HL-60 (cell line): ENCODE measurements at regions not wholly inside any gene's neighbourhood (a gene's known extent, or its start where the extent isn't known, plus 50 kb on each side); places are given as distances from the start of the nearest gene placed in this dataset.

ENCODE experiments used
- DNase-seq, 2 experiments: peaks; one replicate each; pipeline ENCODE4 v3.0.0-alpha.2; 2010 to 2020; ENCODE audit warnings: low read depth in 1 of 2, low spot score in 1 of 2
- H3K27ac ChIP-seq: fragments of 250-450 bp; sonication (Bioruptor Pico); replicated peaks from 2 replicates; pipeline ENCODE4 v1.5.1; 2020; ENCODE audit warnings: mild to moderate bottlenecking, moderate library complexity
- H3K27me3 ChIP-seq: fragments of 250-450 bp; sonication (Bioruptor Pico); 2 replicates; pipeline ENCODE4 v1.5.1; 2021; ENCODE audit warnings: mild to moderate bottlenecking, moderate library complexity; ENCODE audit not compliant: insufficient read depth, poor library complexity, severe bottlenecking
- H3K4me3 ChIP-seq: replicated peaks from 2 replicates; pipeline ENCODE4 v1.5.1; 2011; ENCODE audit warnings: mild to moderate bottlenecking, control low read depth, low read length; ENCODE audit not compliant: insufficient read depth
- GABPA ChIP-seq: IDR thresholded peaks from 2 replicates; pipeline ENCODE4 v1.6.1; 2012; ENCODE audit warnings: low read depth
- POLR2AphosphoS5 ChIP-seq: IDR thresholded peaks from 2 replicates; pipeline ENCODE4 v1.6.1; 2012; ENCODE audit warnings: low read depth
- SPI1 ChIP-seq: IDR thresholded peaks from 2 replicates; pipeline ENCODE4 v1.6.1; 2012; ENCODE audit warnings: low read depth, mild to moderate bottlenecking, borderline replicate concordance
- TF ChIP-seq, protein P1 (sequence below): IDR thresholded peaks from one replicate; pipeline ENCODE4 v1.5.1; 2011; ENCODE audit warnings: low read length, control low read depth, inconsistent platforms; ENCODE audit not compliant: insufficient read depth
- TF ChIP-seq, protein P2 (sequence below): IDR thresholded peaks from 2 replicates; pipeline ENCODE4 v1.6.1; 2012; ENCODE audit warnings: low read depth; ENCODE audit not compliant: insufficient replicate concordance

DNA sequence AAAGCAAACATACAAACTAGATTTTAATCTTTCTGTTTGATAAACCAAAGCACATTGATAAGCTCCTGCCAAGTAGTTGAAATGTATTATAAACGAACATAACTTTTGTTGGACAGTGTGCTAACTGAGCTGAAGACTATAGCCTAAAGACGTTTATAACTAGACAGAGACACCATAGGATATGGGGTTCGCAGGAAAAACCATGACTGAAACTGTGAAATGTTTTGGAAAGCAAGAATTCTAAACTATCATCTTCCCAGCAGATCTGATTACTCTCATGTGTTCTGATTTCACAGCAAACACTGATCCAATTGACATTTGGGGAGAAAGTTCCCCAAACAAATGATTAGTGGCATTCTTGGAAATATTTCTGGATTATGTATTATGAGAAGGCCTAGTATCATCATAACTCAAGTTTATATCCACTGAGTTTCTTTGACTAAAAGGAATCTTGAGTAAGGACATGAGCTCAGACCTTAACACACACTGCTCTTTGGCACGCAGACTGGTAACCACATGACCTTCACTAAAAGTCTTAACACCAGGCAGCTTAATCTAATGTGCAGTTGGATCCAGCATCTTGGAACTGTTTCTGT, 375.2 kb downstream of the ZNF608 start:
- DNase-seq, result no peak

DNA sequence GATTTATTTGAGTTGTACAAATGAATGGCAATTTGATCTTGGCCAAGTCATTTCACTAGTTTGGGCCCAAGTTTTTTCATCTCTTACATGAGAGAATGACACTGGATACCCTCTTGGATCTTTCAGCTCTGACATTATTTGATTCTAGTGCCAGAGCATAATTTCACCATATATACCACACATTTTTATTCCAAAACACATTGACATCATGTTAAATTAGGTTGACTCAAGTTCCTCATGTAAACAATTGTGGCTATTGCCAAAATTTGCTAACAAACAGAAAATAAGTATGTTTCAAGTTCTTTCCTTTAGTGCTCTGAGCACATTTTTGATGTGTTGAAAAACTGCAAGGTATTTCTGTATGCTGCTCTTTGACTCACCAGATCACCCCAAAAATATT, 375.8 kb downstream of the ZNF608 start:
- no peak overlapping the region for H3K27ac ChIP-seq
- no peak for DNase-seq
- no peaks in the 10 kb centered on the region for H3K27me3 ChIP-seq

More for the DNA sequence above, 375.2 kb downstream of the ZNF608 start:
- no peak overlapping the region for H3K27ac ChIP-seq
- TF ChIP-seq POLR2AphosphoS5, result no peak
- no peak for TF ChIP-seq SPI1
- TF ChIP-seq GABPA, result no peak
- TF ChIP-seq, protein P1, sequence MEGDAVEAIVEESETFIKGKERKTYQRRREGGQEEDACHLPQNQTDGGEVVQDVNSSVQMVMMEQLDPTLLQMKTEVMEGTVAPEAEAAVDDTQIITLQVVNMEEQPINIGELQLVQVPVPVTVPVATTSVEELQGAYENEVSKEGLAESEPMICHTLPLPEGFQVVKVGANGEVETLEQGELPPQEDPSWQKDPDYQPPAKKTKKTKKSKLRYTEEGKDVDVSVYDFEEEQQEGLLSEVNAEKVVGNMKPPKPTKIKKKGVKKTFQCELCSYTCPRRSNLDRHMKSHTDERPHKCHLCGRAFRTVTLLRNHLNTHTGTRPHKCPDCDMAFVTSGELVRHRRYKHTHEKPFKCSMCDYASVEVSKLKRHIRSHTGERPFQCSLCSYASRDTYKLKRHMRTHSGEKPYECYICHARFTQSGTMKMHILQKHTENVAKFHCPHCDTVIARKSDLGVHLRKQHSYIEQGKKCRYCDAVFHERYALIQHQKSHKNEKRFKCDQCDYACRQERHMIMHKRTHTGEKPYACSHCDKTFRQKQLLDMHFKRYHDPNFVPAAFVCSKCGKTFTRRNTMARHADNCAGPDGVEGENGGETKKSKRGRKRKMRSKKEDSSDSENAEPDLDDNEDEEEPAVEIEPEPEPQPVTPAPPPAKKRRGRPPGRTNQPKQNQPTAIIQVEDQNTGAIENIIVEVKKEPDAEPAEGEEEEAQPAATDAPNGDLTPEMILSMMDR, result no peak
- TF ChIP-seq, protein P2, sequence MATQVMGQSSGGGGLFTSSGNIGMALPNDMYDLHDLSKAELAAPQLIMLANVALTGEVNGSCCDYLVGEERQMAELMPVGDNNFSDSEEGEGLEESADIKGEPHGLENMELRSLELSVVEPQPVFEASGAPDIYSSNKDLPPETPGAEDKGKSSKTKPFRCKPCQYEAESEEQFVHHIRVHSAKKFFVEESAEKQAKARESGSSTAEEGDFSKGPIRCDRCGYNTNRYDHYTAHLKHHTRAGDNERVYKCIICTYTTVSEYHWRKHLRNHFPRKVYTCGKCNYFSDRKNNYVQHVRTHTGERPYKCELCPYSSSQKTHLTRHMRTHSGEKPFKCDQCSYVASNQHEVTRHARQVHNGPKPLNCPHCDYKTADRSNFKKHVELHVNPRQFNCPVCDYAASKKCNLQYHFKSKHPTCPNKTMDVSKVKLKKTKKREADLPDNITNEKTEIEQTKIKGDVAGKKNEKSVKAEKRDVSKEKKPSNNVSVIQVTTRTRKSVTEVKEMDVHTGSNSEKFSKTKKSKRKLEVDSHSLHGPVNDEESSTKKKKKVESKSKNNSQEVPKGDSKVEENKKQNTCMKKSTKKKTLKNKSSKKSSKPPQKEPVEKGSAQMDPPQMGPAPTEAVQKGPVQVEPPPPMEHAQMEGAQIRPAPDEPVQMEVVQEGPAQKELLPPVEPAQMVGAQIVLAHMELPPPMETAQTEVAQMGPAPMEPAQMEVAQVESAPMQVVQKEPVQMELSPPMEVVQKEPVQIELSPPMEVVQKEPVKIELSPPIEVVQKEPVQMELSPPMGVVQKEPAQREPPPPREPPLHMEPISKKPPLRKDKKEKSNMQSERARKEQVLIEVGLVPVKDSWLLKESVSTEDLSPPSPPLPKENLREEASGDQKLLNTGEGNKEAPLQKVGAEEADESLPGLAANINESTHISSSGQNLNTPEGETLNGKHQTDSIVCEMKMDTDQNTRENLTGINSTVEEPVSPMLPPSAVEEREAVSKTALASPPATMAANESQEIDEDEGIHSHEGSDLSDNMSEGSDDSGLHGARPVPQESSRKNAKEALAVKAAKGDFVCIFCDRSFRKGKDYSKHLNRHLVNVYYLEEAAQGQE, result no peak
- no peak overlapping the region for H3K4me3 ChIP-seq
- no peaks in the 10 kb centered on the region for H3K27me3 ChIP-seq

DNA sequence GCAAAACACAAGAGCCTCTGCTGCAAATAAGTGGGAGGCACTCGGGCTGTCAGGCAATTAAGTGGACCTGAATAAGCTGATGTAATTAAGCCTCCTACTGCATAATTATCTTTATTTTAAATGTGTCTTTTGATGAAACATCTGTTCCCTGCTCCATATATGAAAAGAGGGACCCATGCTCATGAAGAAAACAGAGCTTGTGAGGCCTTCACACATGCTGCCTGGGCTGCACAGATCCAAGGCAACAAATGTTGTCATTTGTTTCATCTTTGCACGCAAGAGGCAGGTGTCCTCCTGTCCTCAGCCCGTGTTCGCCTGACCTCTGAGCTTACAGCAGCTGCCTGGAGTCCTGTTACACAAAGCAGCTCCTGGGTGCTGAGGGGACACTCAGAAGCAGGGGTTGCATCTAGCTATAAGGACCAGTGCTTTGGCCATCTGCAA, 381.1 kb downstream of the ZNF608 start:
- no peak for DNase-seq
- Histone ChIP-seq H3K4me3 (no peak overlapping the region), H3K27ac (no peak overlapping the region), H3K27me3 (no peaks in the 10 kb centered on the region)
- TF ChIP-seq, protein P1, result no peak
- TF ChIP-seq POLR2AphosphoS5 (no peak), GABPA (no peak), SPI1 (no peak)
- TF ChIP-seq, protein P2, result no peak

More for the DNA sequence above, 375.8 kb downstream of the ZNF608 start:
- no peak overlapping the region for H3K4me3 ChIP-seq
- TF ChIP-seq, protein P1, result no peak
- TF ChIP-seq, protein P2, result no peak
- no peak for TF ChIP-seq GABPA
- no peak for TF ChIP-seq SPI1
- no peak for TF ChIP-seq POLR2AphosphoS5
